H4 (cell line): ENCODE measurements at regions not wholly inside any gene's neighbourhood (a gene's known extent, or its start where the extent isn't known, plus 50 kb on each side); places are given as distances from the start of the nearest gene placed in this dataset.
"Not testable (repeated sequence)": the region's sequence is repeated elsewhere in the genome, so short reads cannot be mapped to it uniquely, and the experiment has no call there.

Experiments
- DNase-seq: peaks from one replicate; pipeline ENCODE4 v3.0.0-alpha.2; 2015; ENCODE audit warnings: low spot score

- DNase-seq = no peak
Observed at GRCh38 chr13:89034015-89034414, 1362.8 kb downstream of the SLITRK5 start.

- DNase-seq = no peak
Observed at GRCh38 chr13:89052699-89053098, 1381.5 kb downstream of the SLITRK5 start.

- no peak for DNase-seq
Observed at GRCh38 chr13:89053418-89053817, 1382.2 kb downstream of the SLITRK5 start.

- no peak for DNase-seq
Observed at GRCh38 chr13:89057274-89057673, 1386.1 kb downstream of the SLITRK5 start.

GRCh38 chr13:89057862-89058261 lies 1386.7 kb downstream of the SLITRK5 start:
- DNase-seq = no peak

- DNase-seq = no peak
Observed at GRCh38 chr13:89061821-89062220, 1390.7 kb downstream of the SLITRK5 start.

GRCh38 chr13:89066868-89067466 lies 1395.8 kb downstream of the SLITRK5 start:
- DNase-seq = peak; percentile 41

GRCh38 chr13:89072979-89073378 lies 1401.8 kb downstream of the SLITRK5 start:
- no peak for DNase-seq

- no peak for DNase-seq
Observed at GRCh38 chr13:89076622-89077021, 1405.5 kb downstream of the SLITRK5 start.

GRCh38 chr13:89082623-89083022 lies 1411.5 kb downstream of the SLITRK5 start:
- DNase-seq = no peak

GRCh38 chr13:89088107-89088506 lies 1416.9 kb downstream of the SLITRK5 start:
- DNase-seq = not testable (repeated sequence)

GRCh38 chr13:89097994-89098393 lies 1426.8 kb downstream of the SLITRK5 start:
- no peak for DNase-seq

GRCh38 chr13:89113744-89114143 lies 1442.6 kb downstream of the SLITRK5 start:
- no peak for DNase-seq

- DNase-seq = no peak
Observed at GRCh38 chr13:89115307-89115706, 1444.1 kb downstream of the SLITRK5 start.

GRCh38 chr13:89136678-89137077 lies 1465.5 kb downstream of the SLITRK5 start:
- DNase-seq = no peak

- no peak for DNase-seq
Observed at GRCh38 chr13:89150362-89150761, 1479.2 kb downstream of the SLITRK5 start.

GRCh38 chr13:89153941-89154340 lies 1482.8 kb downstream of the SLITRK5 start:
- DNase-seq = no peak

- no peak for DNase-seq
Observed at GRCh38 chr13:89163096-89163495, 1491.9 kb downstream of the SLITRK5 start.

GRCh38 chr13:89165685-89166084 lies 1494.5 kb downstream of the SLITRK5 start:
- no peak for DNase-seq

- DNase-seq = no peak
Observed at GRCh38 chr13:89169951-89170350, 1498.8 kb downstream of the SLITRK5 start.

GRCh38 chr13:89181041-89181440 lies 1509.9 kb downstream of the SLITRK5 start:
- DNase-seq = no peak

- DNase-seq = no peak
Observed at GRCh38 chr13:89199138-89199537, 1528.0 kb downstream of the SLITRK5 start.

- no peak for DNase-seq
Observed at GRCh38 chr13:89204435-89204834, 1533.3 kb downstream of the SLITRK5 start.

- DNase-seq = no peak
Observed at GRCh38 chr13:89205856-89206520, 1534.8 kb downstream of the SLITRK5 start.
